Activated naive CD4-positive, alpha-beta T cell treated with anti-CD3 and anti-CD28 coated beads, Interleukin-2, amount 10 ng/mL, durations not matched to agents 7 days and 5 days (primary cell): ENCODE measurements at regions not wholly inside any gene's neighbourhood (a gene's known extent, or its start where the extent isn't known, plus 50 kb on each side); places are given as distances from the start of the nearest gene placed in this dataset.

Source experiments
- CTCF ChIA-PET: fragments of 350-600 bp; sonication (Branson Sonifier 250); formaldehyde crosslinking; loops from one replicate; lab custom pipeline; 2021; ENCODE audit warnings: antibody characterized with exemption; lab: Charles Lee
- DNase-seq: peaks from one replicate; pipeline ENCODE4 v3.0.0-alpha.2; 2020
- H3K27ac Mint-ChIP-seq: one replicate; pipeline ENCODE4 v1.8.0; 2021; ENCODE audit warnings: mild to moderate bottlenecking, moderate library complexity, mixed read lengths
- H3K27me3 Mint-ChIP-seq: one replicate; pipeline ENCODE4 v1.8.0; 2021; ENCODE audit warnings: mild to moderate bottlenecking, mixed read lengths
- H3K36me3 Mint-ChIP-seq: one replicate; pipeline ENCODE4 v1.8.0; 2021; ENCODE audit warnings: mixed read lengths
- H3K4me1 Mint-ChIP-seq: one replicate; pipeline ENCODE4 v1.8.0; 2021; ENCODE audit warnings: mixed read lengths
- H3K4me3 Mint-ChIP-seq: one replicate; pipeline ENCODE4 v1.8.0; 2021; ENCODE audit warnings: mild to moderate bottlenecking, moderate library complexity, mixed read lengths
- H3K9me3 Mint-ChIP-seq: one replicate; pipeline ENCODE4 v1.8.0; 2021; ENCODE audit warnings: mixed read lengths

DNA sequence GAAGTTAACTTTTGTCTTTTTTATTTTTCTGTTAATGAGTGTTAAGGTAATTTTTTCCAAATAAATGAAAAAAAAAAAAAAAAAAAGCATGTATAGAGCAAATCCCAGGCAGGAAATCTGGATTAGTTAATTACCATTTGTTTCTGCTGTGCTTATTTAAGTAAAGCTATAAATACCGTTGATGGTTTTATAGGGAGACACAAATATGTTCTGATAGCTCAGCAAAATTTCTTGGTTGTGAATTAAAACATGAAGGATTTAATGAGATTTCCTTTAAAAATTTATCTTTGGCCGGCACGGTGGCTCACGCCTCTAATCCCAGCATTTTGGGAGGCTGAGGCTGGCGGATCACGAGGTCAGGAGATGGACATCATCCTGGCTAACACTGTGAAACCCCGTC is 189.4 kb downstream of the CD109 start:
- no peaks in the 10 kb centered on the region for H3K36me3 Mint-ChIP-seq
- H3K9me3 Mint-ChIP-seq = no peaks in the 10 kb centered on the region
- no peak overlapping the region for H3K4me3 Mint-ChIP-seq

GRCh38 chr6:73884540-73884939 is 188.5 kb downstream of the CD109 start:
- CTCF ChIA-PET = no interaction called here
- Mint-ChIP-seq H3K27ac (no peak overlapping the region), H3K9me3 (no peaks in the 10 kb centered on the region), H3K36me3 (no peaks in the 10 kb centered on the region), H3K27me3 (no peaks in the 10 kb centered on the region), H3K4me3 (no peak overlapping the region), H3K4me1 (no peaks in the 10 kb centered on the region)
- no peak for DNase-seq

More for the DNA sequence above, 189.4 kb downstream of the CD109 start:
- DNase-seq = no peak
- CTCF ChIA-PET = no interaction called here
- Mint-ChIP-seq H3K27ac (no peak overlapping the region), H3K27me3 (no peaks in the 10 kb centered on the region), H3K4me1 (no peaks in the 10 kb centered on the region)

- H3K4me1 Mint-ChIP-seq = no peaks in the 10 kb centered on the region
- DNase-seq = no peak
- H3K9me3 Mint-ChIP-seq = no peaks in the 10 kb centered on the region
- no peaks in the 10 kb centered on the region for H3K36me3 Mint-ChIP-seq
- H3K4me3 Mint-ChIP-seq = no peak overlapping the region
- H3K27me3 Mint-ChIP-seq = no peaks in the 10 kb centered on the region
- CTCF ChIA-PET = no interaction called here
- H3K27ac Mint-ChIP-seq = no peak overlapping the region
These were observed 183.7 kb downstream of the CD109 start for GRCh38 chr6:73879501-73880293.

DNA sequence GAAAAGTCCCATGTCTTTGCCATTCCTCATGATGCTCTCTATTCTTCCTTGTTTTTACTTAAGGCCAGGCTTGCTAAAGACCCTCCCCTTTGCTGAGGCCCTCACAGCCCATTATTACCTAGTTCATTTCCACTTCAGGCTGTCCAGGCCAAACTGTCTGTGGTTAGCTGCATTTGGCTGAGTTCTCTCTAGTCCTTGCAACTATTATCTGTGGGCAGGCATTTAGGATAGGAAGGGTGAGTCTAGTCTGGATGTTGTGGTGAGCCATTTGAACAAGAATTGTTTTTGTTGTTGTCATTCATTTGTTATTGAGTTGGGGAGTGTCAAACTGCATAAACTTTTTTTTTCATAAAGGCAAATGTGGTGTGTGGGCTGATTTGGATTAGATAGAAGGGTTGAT is 182.4 kb downstream of the CD109 start:
- Mint-ChIP-seq H3K27ac (no peak overlapping the region), H3K27me3 (no peaks in the 10 kb centered on the region), H3K4me3 (no peak overlapping the region), H3K36me3 (no peaks in the 10 kb centered on the region), H3K4me1 (peaks cover 5% of the 10 kb centered on the region), H3K9me3 (no peaks in the 10 kb centered on the region)
- no peak for DNase-seq
- CTCF ChIA-PET = no interaction called here
